GM12873 (cell line): ENCODE measurements at regions not wholly inside any gene's neighbourhood (a gene's known extent, or its start where the extent isn't known, plus 50 kb on each side); places are given as distances from the start of the nearest gene placed in this dataset.

ENCODE experiments used
- CTCF ChIP-seq: IDR thresholded peaks from 2 replicates; pipeline ENCODE4 v1.5.1; 2012; ENCODE audit warnings: low read depth, mild to moderate bottlenecking, moderate library complexity, low read length, control low read depth; ENCODE audit not compliant: insufficient read depth; ENCODE audit errors: missing control alignments

GRCh38 chr16:64857411-64857810 lies 264.5 kb downstream of the CDH11 start:
- TF ChIP-seq CTCF, result no peak

DNA sequence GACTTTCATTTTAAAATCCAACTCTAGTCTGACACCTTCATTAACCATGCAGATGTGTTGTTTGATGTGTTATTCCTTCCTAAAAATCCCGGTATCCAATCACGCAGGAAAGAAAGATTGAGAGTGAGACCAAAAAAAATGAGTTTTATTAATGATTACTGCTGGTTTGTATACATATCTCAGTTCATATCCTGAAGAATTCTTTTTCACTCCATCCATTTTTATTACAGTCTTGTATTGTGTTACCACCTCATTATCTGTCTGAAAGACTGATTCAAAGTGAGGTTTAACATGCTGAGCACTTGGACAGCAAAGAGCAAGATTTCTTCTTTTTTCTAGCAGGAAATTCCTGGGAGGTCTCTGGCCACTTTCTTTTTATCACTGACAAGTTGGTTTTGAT lies 268.3 kb downstream of the CDH11 start:
- no peak for TF ChIP-seq CTCF

DNA sequence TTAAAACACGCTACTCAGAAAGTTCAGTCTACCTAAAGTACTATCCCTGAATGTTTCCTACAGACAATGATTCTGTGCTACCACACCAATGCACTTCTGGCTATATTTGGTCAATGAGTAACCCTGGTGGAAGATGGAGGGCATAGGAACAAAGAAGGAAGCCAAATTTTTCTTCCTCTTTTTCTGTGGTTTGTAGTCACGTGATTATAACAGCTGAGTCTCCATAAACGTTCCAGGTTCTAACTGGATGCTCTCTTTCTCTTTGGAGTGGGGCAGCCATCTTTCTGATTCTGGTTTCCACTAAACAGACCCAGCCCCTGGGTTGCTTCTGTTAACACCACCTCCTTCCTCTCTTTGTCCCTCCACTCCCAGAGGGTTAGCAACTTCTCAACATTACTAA lies 274.9 kb downstream of the CDH11 start:
- no peak for TF ChIP-seq CTCF

DNA sequence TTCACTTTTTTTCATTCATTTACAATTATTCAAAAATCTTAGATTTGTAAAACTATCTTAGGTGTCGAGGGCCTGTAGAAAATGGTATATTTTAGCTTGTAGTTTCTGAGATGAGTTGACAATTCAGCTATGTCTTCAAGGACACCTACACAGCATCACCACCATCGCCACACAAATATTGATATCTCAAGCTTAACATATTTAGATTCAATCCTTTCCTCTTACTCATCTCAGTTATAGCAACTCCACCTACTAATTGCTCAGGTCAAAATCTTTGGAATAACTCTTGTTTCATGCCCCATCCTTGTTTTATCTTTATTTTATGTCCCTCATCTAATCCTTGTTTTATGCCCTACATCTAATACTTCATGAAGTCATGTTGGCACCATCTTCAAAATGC lies 276.8 kb downstream of the CDH11 start:
- no peak for TF ChIP-seq CTCF

DNA sequence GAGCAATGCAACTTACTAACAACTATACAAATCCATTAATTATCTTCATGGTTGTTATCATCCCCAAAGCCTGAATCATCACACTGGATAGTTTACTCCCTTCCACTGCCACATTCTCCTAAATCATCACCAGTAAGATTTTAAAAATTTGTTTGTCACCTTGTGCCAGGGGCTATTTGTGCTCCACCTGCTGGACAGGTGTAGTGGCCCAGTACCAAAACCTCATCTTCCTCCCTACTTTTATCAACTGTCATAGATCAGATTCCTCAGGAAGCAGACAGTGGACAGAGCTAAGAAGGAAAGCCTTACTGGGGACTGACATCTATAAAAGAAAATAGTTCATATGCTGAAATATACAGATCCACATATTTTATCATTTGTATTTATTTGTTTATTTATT lies 280.4 kb downstream of the CDH11 start:
- TF ChIP-seq CTCF, result no peak

- no peak for TF ChIP-seq CTCF
These were observed 280.8 kb downstream of the CDH11 start for GRCh38 chr16:64841071-64841470.

GRCh38 chr16:64830653-64831052 lies 291.2 kb downstream of the CDH11 start:
- no peak for TF ChIP-seq CTCF

GRCh38 chr16:64829678-64830077 lies 292.2 kb downstream of the CDH11 start:
- no peak for TF ChIP-seq CTCF
